ENCODE measurements at regions not wholly inside any gene's neighbourhood (a gene's known extent, or its start where the extent isn't known, plus 50 kb on each side); places are given as distances from the start of the nearest gene placed in this dataset.

DNA sequence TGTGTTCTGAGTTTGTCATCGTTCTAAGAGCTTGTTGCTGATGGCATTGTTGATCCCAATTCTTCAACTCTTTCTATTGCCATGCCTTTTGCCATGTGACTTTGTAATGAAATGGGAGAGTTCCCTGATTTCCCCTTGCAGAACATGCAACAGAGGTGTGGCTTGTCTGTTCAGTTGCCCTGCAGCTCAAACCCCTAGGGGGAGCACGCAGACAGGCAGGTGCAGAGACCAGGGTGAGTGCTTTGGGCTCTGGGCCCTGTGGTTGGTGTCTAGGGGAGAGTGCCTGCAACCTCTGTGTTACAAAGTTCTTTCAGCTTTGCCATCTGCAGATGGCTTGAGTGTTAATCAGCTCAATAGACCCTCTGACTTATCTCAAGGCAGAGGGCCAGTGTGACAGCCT, 332.7 kb downstream of the MID1IP1 start:
- Histone ChIP-seq H3K27ac (no peak overlapping the region), H3K27me3 (no peaks in the 10 kb centered on the region), H3K36me3 (no peaks in the 10 kb centered on the region), H3K9me3 (peaks cover 0 to 3% of the 10 kb centered on the region in 2 donors), H3K4me1 (no peaks in the 10 kb centered on the region), H3K4me3 (no peak overlapping the region)
- TF ChIP-seq, protein P1, sequence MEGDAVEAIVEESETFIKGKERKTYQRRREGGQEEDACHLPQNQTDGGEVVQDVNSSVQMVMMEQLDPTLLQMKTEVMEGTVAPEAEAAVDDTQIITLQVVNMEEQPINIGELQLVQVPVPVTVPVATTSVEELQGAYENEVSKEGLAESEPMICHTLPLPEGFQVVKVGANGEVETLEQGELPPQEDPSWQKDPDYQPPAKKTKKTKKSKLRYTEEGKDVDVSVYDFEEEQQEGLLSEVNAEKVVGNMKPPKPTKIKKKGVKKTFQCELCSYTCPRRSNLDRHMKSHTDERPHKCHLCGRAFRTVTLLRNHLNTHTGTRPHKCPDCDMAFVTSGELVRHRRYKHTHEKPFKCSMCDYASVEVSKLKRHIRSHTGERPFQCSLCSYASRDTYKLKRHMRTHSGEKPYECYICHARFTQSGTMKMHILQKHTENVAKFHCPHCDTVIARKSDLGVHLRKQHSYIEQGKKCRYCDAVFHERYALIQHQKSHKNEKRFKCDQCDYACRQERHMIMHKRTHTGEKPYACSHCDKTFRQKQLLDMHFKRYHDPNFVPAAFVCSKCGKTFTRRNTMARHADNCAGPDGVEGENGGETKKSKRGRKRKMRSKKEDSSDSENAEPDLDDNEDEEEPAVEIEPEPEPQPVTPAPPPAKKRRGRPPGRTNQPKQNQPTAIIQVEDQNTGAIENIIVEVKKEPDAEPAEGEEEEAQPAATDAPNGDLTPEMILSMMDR (IDR thresholded peaks at IDR 0.05) = no peak
- DNase-seq (ENCODE audit: low spot score) = no peak

DNA sequence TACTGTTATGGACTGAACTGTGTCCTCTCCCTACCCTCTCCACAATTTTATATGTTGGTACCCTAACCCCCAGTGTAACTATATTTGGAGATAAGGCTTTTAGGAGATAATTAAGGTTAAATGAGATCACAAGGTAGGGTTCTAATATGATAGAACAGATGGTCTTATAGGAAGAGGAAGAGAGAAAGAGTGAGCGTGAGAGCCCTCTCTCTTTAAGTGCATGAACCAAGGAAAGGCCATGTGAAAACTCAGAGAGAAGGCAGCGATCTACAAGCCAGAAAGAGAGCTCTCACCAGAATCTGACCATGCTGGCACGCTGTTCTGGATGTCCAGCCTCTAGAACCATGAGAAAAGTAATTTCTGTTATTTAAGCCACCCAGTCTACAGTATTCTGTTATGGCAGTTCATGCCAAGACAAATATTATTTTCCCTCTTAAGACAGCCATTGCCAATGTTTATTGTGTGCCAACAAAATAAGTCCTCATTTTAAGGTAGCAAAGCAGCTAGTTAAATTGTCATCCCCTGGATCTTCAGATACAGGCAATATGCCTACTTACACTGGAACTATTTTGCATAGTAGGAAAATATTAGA, 336.2 kb downstream of the MID1IP1 start:
- DNase-seq (ENCODE audit: low spot score) = no peak
- TF ChIP-seq, protein P1 (IDR thresholded peaks at IDR 0.05) = no peak
- no peaks in the 10 kb centered on the region for H3K4me1 ChIP-seq
- H3K27me3 ChIP-seq = no peaks in the 10 kb centered on the region
- H3K9me3 ChIP-seq = no peaks in the 10 kb centered on the region
- H3K36me3 ChIP-seq = no peaks in the 10 kb centered on the region
- no peak overlapping the region for H3K4me3 ChIP-seq
- no peak overlapping the region for H3K27ac ChIP-seq

DNA sequence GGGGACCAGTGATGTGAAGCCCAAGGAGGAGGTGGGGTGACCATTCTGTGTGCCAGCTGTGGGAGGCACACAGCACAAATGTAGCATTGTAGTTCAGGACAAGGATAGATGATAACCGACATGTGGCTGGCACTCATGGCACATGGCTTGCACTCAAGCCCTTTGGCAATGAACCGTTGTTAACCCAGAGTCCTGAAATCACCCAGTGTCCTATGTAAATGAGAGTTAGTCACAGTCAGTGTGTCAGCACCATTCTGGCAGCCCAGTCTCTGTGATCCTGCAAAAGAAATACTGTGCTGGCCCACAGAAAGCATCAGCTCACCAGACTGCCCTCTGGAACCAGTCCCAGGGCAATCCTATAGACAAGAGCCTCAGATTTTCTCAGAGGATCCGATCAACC, 339.3 kb downstream of the MID1IP1 start:
- no peaks in the 10 kb centered on the region for H3K9me3 ChIP-seq
- DNase-seq (ENCODE audit: low spot score) = no peak
- no peaks in the 10 kb centered on the region for H3K4me1 ChIP-seq
- TF ChIP-seq, protein P1 (IDR thresholded peaks at IDR 0.05) = no peak
- no peak overlapping the region for H3K4me3 ChIP-seq
- no peaks in the 10 kb centered on the region for H3K36me3 ChIP-seq
- H3K27me3 ChIP-seq = no peaks in the 10 kb centered on the region
- H3K27ac ChIP-seq = no peak overlapping the region

DNA sequence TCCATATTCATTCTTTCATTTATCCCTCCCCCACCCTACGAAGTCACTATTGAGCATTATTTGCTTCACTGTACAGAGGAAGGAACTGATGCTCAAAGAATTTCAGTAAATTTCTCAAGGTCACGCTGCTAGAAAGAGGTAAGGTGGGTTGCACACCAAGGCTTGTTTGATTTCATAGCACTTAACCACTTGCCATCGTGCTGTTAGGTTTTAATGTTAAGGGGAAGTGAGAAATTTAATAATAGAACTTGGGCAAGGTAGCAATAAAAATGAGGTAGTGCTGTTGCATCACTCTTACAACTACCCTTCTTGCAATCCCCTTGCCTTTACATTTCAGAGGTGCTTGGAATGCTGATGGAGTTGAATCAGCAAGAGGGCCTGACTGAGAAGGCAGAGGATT, 343.1 kb downstream of the MID1IP1 start:
- no peaks in the 10 kb centered on the region for H3K36me3 ChIP-seq
- no peaks in the 10 kb centered on the region for H3K9me3 ChIP-seq
- no peak for DNase-seq (ENCODE audit: low spot score)
- TF ChIP-seq, protein P1 (IDR thresholded peaks at IDR 0.05) = no peak
- H3K4me1 ChIP-seq = no peaks in the 10 kb centered on the region
- no peak overlapping the region for H3K27ac ChIP-seq
- H3K27me3 ChIP-seq = no peaks in the 10 kb centered on the region
- H3K4me3 ChIP-seq = no peak overlapping the region

DNA sequence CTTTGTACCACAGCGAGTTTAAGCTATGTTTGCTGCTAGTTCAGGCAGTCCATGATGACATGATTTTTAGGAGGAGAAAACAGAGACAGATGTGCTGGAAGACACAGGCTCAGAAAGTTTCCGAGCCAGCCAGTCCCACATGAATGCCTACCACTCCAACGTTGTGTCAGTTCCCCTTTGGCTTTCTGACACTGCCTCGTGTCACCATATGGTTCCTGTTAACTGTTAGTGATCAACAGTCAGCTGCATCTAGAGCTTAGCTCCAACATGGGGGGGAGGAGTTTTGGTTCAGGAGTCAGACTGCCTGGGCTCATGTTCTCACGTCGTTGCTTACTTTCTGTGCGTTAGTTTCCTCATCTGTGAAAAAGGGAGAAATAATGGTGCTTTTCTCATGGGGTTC, 343.7 kb downstream of the MID1IP1 start:
- Histone ChIP-seq H3K4me3 (no peak overlapping the region), H3K27me3 (no peaks in the 10 kb centered on the region), H3K36me3 (no peaks in the 10 kb centered on the region), H3K9me3 (no peaks in the 10 kb centered on the region), H3K27ac (no peak overlapping the region), H3K4me1 (no peaks in the 10 kb centered on the region)
- TF ChIP-seq, protein P1 (IDR thresholded peaks at IDR 0.05) = no peak
- DNase-seq (ENCODE audit: low spot score) = no peak

DNA sequence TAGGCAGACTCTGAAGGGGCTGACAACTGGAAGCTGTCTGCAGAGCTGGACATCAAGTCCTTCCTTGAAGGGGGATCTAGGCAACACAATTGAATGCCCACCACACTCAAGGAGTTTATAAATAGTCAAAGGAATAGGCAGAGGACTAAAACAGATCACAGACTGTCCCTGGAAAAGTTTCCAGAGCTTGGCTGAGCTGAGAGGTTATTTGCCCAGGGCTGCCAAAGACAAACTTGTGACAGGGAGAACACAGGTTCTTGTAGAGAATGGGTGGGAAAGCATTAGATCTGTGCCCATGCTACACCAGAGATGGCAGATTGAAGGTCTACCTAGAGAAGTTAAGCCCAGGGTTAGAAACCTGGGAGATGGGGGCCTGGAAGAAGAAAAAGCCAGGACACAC, 344.6 kb downstream of the MID1IP1 start:
- no peak overlapping the region for H3K4me3 ChIP-seq
- no peaks in the 10 kb centered on the region for H3K9me3 ChIP-seq
- no peaks in the 10 kb centered on the region for H3K36me3 ChIP-seq
- TF ChIP-seq, protein P1 (IDR thresholded peaks at IDR 0.05) = no peak
- no peak for DNase-seq (ENCODE audit: low spot score)
- H3K27ac ChIP-seq = no peak overlapping the region
- no peaks in the 10 kb centered on the region for H3K27me3 ChIP-seq
- H3K4me1 ChIP-seq = no peaks in the 10 kb centered on the region

Data from right atrium auricular region (tissue), 2 donors.